Small intestine (tissue), 7 donors: ENCODE measurements at regions not wholly inside any gene's neighbourhood (a gene's known extent, or its start where the extent isn't known, plus 50 kb on each side); places are given as distances from the start of the nearest gene placed in this dataset.
"Not testable (repeated sequence)": the region's sequence is repeated elsewhere in the genome, so short reads cannot be mapped to it uniquely, and the experiment has no call there.

Source experiments
- DNase-seq, 2 donors: peaks; one replicate each; pipeline versions ENCODE4 v3.0.0 to v3.0.0-alpha.2; 2013
- FAIRE-seq: peaks from 2 replicates; lab custom pipeline; 2012; peaks lifted over from hg19 to GRCh38; lab: Jason Lieb, UNC
- H3K27ac ChIP-seq, 3 donors: one replicate each; pipeline ENCODE4 v1.5.1; 2013; ENCODE audit warnings: low read length in 2 of 3, mild to moderate bottlenecking in 2 of 3, control low read depth in 1 of 3, inconsistent platforms in 1 of 3, low read depth in 1 of 3, moderate library complexity in 1 of 3
- H3K27me3 ChIP-seq, 3 donors: one replicate each; pipeline ENCODE4 v1.6.1; 2013; ENCODE audit warnings: low read length in 3 of 3, inconsistent platforms in 1 of 3; ENCODE audit not compliant: control insufficient read depth in 3 of 3, insufficient read depth in 3 of 3
- H3K36me3 ChIP-seq, 3 donors: one replicate each; pipeline ENCODE4 v1.6.1; 2013; ENCODE audit warnings: low read length in 3 of 3, inconsistent platforms in 1 of 3, low read depth in 1 of 3, mild to moderate bottlenecking in 1 of 3, moderate library complexity in 1 of 3; ENCODE audit not compliant: control insufficient read depth in 3 of 3, insufficient read depth in 2 of 3
- H3K4me1 ChIP-seq, 3 donors: one replicate each; pipeline ENCODE4 v1.6.1; 2013; ENCODE audit warnings: low read length in 2 of 3, inconsistent platforms in 1 of 3, low read depth in 1 of 3, mild to moderate bottlenecking in 1 of 3, moderate library complexity in 1 of 3; ENCODE audit not compliant: control insufficient read depth in 3 of 3, insufficient read depth in 2 of 3
- H3K4me3 ChIP-seq, 3 donors: one replicate each; pipeline ENCODE4 v1.5.1; 2013; ENCODE audit warnings: low read length in 3 of 3, control low read depth in 1 of 3, inconsistent platforms in 1 of 3, low read depth in 1 of 3, mild to moderate bottlenecking in 1 of 3, moderate library complexity in 1 of 3
- H3K9me3 ChIP-seq, 2 donors: one replicate each; pipeline ENCODE4 v1.6.1; 2013; ENCODE audit warnings: low read depth in 1 of 2, low read length in 1 of 2; ENCODE audit not compliant: control insufficient read depth in 2 of 2, insufficient read depth in 1 of 2
- WGBS, 3 donors: extraction: QIAGEN DNeasy Blood & Tissue Kit; methylation state at CpG; one replicate each; pipeline ENCODE4 v1.1.7; 2013; 5-methylcytosine and 5-hydroxymethylcytosine counted together
- donor health status: healthy with polysubstance abuse.
- donor health status: control.
- donor health status: control.
- donor health status: Bipolar disorder and iron deficiency.
- donor health status: healthy.

- not testable (repeated sequence) for H3K4me1 ChIP-seq, H3K4me3 ChIP-seq, H3K9me3 ChIP-seq, H3K36me3 ChIP-seq, DNase-seq, H3K27ac ChIP-seq, H3K27me3 ChIP-seq, FAIRE-seq
- WGBS, 3 donors: 60 to 81% (median 75%) methylated on average over 5 of the region's 5 CpGs
These were observed 337.4 kb downstream of the ANAPC1 start for GRCh38 chr2:111546578-111546977.

GRCh38 chr2:111549174-111549573 is 334.8 kb downstream of the ANAPC1 start:
- not testable (repeated sequence) for FAIRE-seq, H3K9me3 ChIP-seq
- WGBS, 3 donors: 82 to 94% (median 90%) methylated on average over 1 of the region's 2 CpGs

GRCh38 chr2:111551428-111551827 is 332.6 kb downstream of the ANAPC1 start:
- WGBS, 3 donors: 25 to 49% (median 36%) methylated on average over 1 of the region's 2 CpGs
- not testable (repeated sequence) for H3K4me3 ChIP-seq, H3K27ac ChIP-seq, H3K27me3 ChIP-seq, DNase-seq, H3K9me3 ChIP-seq, FAIRE-seq, H3K4me1 ChIP-seq, H3K36me3 ChIP-seq

More at GRCh38 chr2:111549174-111549573, 334.8 kb downstream of the ANAPC1 start:
- DNase-seq, H3K27ac ChIP-seq, H3K4me3 ChIP-seq, H3K27me3 ChIP-seq, H3K4me1 ChIP-seq, H3K36me3 ChIP-seq: not testable (repeated sequence)

GRCh38 chr2:111552625-111553024 is 331.4 kb downstream of the ANAPC1 start:
- H3K27ac ChIP-seq, H3K27me3 ChIP-seq, FAIRE-seq, H3K4me3 ChIP-seq, H3K9me3 ChIP-seq, DNase-seq, H3K4me1 ChIP-seq, H3K36me3 ChIP-seq: not testable (repeated sequence)
- WGBS, 3 donors: 100% methylated on average over 4 of the region's 9 CpGs; no CpG with 5 or more reads in 2 of the 3 donors

GRCh38 chr2:111559301-111559700 is 324.7 kb downstream of the ANAPC1 start:
- H3K27ac ChIP-seq, H3K4me1 ChIP-seq, FAIRE-seq, H3K27me3 ChIP-seq, H3K4me3 ChIP-seq, DNase-seq, H3K36me3 ChIP-seq, H3K9me3 ChIP-seq: not testable (repeated sequence)
- WGBS, 3 donors: 15 to 53% (median 43%) methylated on average over 1 of the region's 2 CpGs

GRCh38 chr2:111559814-111560213 is 324.2 kb downstream of the ANAPC1 start:
- 88% methylated on average over 1 of the region's 3 CpGs; no CpG with 5 or more reads in 2 of the 3 donors for WGBS, 3 donors
- FAIRE-seq, H3K27ac ChIP-seq, DNase-seq, H3K27me3 ChIP-seq, H3K4me3 ChIP-seq, H3K9me3 ChIP-seq, H3K4me1 ChIP-seq, H3K36me3 ChIP-seq: not testable (repeated sequence)

GRCh38 chr2:111566068-111566467 is 317.9 kb downstream of the ANAPC1 start:
- WGBS, 3 donors: 60 to 76% (median 71%) methylated on average over 8 of the region's 8 CpGs
- not testable (repeated sequence) for H3K4me1 ChIP-seq, H3K27ac ChIP-seq, H3K27me3 ChIP-seq, FAIRE-seq, H3K9me3 ChIP-seq, H3K4me3 ChIP-seq, H3K36me3 ChIP-seq
- DNase-seq: peak in 1 of 2 donors; percentile 2

- not testable (repeated sequence) for FAIRE-seq
These were observed 316.8 kb downstream of the ANAPC1 start for GRCh38 chr2:111567233-111567632.

More at GRCh38 chr2:111567233-111567632, 316.8 kb downstream of the ANAPC1 start:
- DNase-seq, H3K4me1 ChIP-seq, H3K9me3 ChIP-seq, H3K27ac ChIP-seq, H3K36me3 ChIP-seq, H3K27me3 ChIP-seq, H3K4me3 ChIP-seq: not testable (repeated sequence)
- 72 to 92% (median 75%) methylated on average over 4 to 5 of the region's 5 CpGs for WGBS, 3 donors
